ENCODE measurements at regions not wholly inside any gene's neighbourhood (a gene's known extent, or its start where the extent isn't known, plus 50 kb on each side); places are given as distances from the start of the nearest gene placed in this dataset.

- peaks cover 6% of the 10 kb centered on the region for H3K9me3 Mint-ChIP-seq
- no peak overlapping the region for H3K4me3 Mint-ChIP-seq
- no peaks in the 10 kb centered on the region for H3K36me3 Mint-ChIP-seq (ENCODE audit: low read depth)
- TF ChIP-seq, protein P1, sequence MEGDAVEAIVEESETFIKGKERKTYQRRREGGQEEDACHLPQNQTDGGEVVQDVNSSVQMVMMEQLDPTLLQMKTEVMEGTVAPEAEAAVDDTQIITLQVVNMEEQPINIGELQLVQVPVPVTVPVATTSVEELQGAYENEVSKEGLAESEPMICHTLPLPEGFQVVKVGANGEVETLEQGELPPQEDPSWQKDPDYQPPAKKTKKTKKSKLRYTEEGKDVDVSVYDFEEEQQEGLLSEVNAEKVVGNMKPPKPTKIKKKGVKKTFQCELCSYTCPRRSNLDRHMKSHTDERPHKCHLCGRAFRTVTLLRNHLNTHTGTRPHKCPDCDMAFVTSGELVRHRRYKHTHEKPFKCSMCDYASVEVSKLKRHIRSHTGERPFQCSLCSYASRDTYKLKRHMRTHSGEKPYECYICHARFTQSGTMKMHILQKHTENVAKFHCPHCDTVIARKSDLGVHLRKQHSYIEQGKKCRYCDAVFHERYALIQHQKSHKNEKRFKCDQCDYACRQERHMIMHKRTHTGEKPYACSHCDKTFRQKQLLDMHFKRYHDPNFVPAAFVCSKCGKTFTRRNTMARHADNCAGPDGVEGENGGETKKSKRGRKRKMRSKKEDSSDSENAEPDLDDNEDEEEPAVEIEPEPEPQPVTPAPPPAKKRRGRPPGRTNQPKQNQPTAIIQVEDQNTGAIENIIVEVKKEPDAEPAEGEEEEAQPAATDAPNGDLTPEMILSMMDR (conservative IDR thresholded peaks at IDR 0.05), result no peak
- H3K27me3 Mint-ChIP-seq (ENCODE audit: low read depth), result peaks cover 16% of the 10 kb centered on the region
- no peak overlapping the region for H3K27ac Mint-ChIP-seq (ENCODE audit: unreplicated experiment)
- no peaks in the 10 kb centered on the region for H3K4me1 Mint-ChIP-seq
- DNase-seq (ENCODE audit: low read depth, low spot score), result no peak
Observed at GRCh38 chr9:108316066-108316465, 539.7 kb downstream of the ACTL7B start.

- no peak overlapping the region for H3K4me3 Mint-ChIP-seq
- TF ChIP-seq, protein P1 (conservative IDR thresholded peaks at IDR 0.05), result no peak
- peaks cover 20% of the 10 kb centered on the region for H3K27me3 Mint-ChIP-seq (ENCODE audit: low read depth)
- peaks cover 7% of the 10 kb centered on the region for H3K9me3 Mint-ChIP-seq
- no peak overlapping the region for H3K27ac Mint-ChIP-seq (ENCODE audit: unreplicated experiment)
- no peaks in the 10 kb centered on the region for H3K36me3 Mint-ChIP-seq (ENCODE audit: low read depth)
- no peaks in the 10 kb centered on the region for H3K4me1 Mint-ChIP-seq
- no peak for DNase-seq (ENCODE audit: low read depth, low spot score)
Observed at GRCh38 chr9:108311745-108312144, 544.0 kb downstream of the ACTL7B start.

DNA sequence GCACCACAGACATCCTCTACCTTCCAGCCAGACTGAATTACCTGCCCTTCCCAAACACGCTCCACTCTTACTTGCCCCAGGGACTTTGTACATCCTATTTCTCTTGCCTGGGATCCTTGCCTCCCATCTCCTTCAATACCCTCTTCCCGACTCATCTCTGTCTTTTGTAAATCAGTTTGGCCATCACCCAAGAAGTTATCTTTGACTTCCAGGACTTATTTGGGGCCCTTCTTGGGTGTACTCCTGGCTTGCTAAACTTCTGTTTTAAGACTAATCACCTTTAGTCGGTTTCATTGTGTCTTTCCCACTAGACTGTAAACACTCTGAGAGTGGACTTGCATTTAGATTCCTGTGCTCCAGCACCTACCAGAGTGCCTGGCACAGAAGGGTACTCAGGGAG lies 545.6 kb downstream of the ACTL7B start:
- no peak for DNase-seq (ENCODE audit: low read depth, low spot score)
- Mint-ChIP-seq H3K27ac (ENCODE audit: unreplicated experiment) (no peak overlapping the region), H3K9me3 (peaks cover 3% of the 10 kb centered on the region), H3K27me3 (ENCODE audit: low read depth) (peaks cover 12% of the 10 kb centered on the region), H3K4me1 (no peaks in the 10 kb centered on the region), H3K36me3 (ENCODE audit: low read depth) (no peaks in the 10 kb centered on the region), H3K4me3 (no peak overlapping the region)
- TF ChIP-seq, protein P1 (conservative IDR thresholded peaks at IDR 0.05), result no peak

- Mint-ChIP-seq H3K9me3 (no peaks in the 10 kb centered on the region), H3K27ac (ENCODE audit: unreplicated experiment) (no peak overlapping the region), H3K27me3 (ENCODE audit: low read depth) (no peaks in the 10 kb centered on the region), H3K4me3 (no peak overlapping the region), H3K4me1 (no peaks in the 10 kb centered on the region), H3K36me3 (ENCODE audit: low read depth) (no peaks in the 10 kb centered on the region)
- TF ChIP-seq, protein P1 (conservative IDR thresholded peaks at IDR 0.05), result no peak
- DNase-seq (ENCODE audit: low read depth, low spot score), result no peak
Observed at GRCh38 chr9:108300306-108301287, 555.2 kb downstream of the ACTL7B start.

DNA sequence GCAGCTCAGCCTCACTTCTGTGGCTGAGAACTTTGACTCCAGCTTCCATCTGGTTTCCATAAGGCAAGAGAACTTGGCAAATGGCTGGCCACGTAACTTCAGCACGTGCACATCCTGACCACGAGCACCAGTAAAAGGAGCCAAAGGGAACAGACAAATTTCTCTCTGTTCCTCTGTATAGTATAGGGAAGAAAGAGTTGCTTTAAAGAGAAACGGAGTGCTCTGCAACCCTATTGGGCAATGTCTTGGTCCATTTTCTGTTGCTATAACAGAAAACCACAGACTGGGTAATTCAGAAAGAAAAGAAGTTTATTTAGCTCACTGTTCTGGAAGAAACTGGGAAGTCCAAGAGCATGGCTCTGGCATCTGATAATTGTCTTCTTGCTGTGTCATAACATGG lies 558.7 kb downstream of the ACTL7B start:
- H3K27ac Mint-ChIP-seq (ENCODE audit: unreplicated experiment), result no peak overlapping the region
- H3K36me3 Mint-ChIP-seq (ENCODE audit: low read depth), result no peaks in the 10 kb centered on the region
- TF ChIP-seq, protein P1 (conservative IDR thresholded peaks at IDR 0.05), result no peak
- no peak for DNase-seq (ENCODE audit: low read depth, low spot score)
- H3K9me3 Mint-ChIP-seq, result no peaks in the 10 kb centered on the region
- no peak overlapping the region for H3K4me3 Mint-ChIP-seq
- no peaks in the 10 kb centered on the region for H3K27me3 Mint-ChIP-seq (ENCODE audit: low read depth)
- H3K4me1 Mint-ChIP-seq, result no peaks in the 10 kb centered on the region

Data from neural crest cell (in vitro differentiated cells).